Pons (tissue), 1 donor: ENCODE measurements at regions not wholly inside any gene's neighbourhood (a gene's known extent, or its start where the extent isn't known, plus 50 kb on each side); places are given as distances from the start of the nearest gene placed in this dataset.
A peak's percentile ranks its signal among the peaks of the same experiment; 100 is the strongest.

Source experiments
- DNase-seq: peaks from one replicate; pipeline ENCODE4 v3.0.0-alpha.2; 2016; ENCODE audit warnings: low spot score

DNA sequence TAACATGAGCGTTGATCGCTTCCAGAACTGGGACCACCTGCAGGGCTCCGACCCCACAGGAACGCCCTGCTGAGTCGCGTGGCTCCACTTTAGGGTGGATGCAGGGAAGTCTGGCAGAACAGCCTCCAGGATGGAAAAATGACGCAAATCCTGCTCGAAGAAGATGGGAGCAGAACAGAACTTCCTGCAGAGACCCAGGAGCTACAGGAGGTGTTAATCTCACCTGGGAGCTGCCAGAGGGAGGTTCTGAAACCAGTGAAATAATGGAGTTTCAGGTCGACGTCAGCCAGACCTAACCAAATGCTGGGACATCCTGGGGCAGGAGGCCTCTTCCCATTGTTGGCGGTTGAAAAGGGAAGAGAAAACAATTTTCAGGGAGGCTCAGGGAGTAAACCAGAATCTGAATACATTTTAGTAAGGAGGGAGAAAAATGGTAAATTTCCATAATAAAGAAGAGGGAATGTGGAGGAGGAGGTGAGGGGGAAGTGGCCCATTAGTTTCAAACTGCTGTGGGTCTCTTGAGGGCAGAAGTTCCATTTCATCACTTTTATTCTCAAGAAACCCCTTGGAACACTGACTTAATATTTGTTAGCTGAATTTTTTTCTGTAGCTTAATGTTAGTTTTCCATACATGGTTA is 558.4 kb upstream of the CDH4 start:
- DNase-seq, result no peak

GRCh38 chr20:60694763-60695162 is 557.3 kb upstream of the CDH4 start:
- DNase-seq, result no peak

GRCh38 chr20:60695226-60696000 is 556.6 kb upstream of the CDH4 start:
- DNase-seq, result no peak

DNA sequence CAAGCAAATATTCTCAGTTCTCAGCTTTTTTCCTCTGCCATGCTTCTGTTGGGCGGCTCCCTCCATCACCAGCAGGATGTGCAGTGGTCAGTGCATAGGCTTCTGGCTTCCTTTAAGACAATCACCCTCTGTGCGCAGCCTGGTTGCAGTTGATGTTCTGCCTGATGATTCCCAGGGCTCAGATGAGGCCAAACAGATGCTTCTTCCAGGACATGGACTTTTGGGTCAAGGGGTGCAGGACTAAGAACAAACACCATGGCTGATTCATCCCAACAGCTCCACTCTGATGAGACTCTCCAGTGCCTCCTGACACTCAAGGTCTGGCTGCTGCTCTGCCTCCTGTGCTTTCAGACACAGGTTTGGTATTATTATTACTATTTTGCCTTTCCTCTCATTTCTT is 554.8 kb upstream of the CDH4 start:
- DNase-seq, result no peak

- DNase-seq, result no peak
Measured at GRCh38 chr20:60700728-60701127, 551.3 kb upstream of the CDH4 start.

- DNase-seq, result no peak
Measured at GRCh38 chr20:60704147-60704546, 547.9 kb upstream of the CDH4 start.

GRCh38 chr20:60713396-60713795 is 538.7 kb upstream of the CDH4 start:
- no peak for DNase-seq

GRCh38 chr20:60715172-60715571 is 536.9 kb upstream of the CDH4 start:
- DNase-seq, result no peak

DNA sequence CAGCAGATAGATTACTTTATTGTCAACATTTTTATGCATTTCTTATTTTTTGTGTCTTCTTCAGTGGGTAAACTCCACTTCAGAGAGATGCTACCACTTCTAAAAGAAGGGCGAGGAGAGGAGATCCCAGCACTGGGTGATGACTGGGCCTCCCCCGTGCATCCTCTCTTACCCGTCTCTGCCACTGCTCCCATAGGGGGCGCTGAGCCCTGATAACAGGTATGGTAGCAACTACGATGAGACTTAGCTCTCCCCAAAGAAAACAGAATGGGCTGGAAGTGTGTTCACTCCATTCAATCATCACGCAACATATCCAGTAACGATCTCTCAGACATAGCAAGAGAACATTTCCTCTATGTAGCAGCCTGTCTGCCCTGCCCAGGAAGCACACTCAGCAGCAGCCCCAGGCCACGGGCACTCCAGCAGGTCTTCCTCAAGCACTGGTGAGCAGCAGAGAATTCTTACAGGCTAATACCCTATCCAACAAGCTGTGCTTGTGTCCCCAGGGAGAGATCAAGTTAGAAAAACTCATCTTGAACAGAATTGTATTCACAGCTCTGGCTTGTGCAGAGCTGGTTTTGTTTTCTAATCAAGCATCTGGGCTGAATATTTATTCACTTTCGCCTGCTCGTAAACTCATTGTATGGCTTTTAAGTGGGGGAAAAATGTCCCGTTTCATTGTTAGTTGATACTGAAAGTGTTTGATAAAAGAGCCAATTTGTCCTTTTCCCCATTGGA is 533.1 kb upstream of the CDH4 start:
- no peak for DNase-seq

DNA sequence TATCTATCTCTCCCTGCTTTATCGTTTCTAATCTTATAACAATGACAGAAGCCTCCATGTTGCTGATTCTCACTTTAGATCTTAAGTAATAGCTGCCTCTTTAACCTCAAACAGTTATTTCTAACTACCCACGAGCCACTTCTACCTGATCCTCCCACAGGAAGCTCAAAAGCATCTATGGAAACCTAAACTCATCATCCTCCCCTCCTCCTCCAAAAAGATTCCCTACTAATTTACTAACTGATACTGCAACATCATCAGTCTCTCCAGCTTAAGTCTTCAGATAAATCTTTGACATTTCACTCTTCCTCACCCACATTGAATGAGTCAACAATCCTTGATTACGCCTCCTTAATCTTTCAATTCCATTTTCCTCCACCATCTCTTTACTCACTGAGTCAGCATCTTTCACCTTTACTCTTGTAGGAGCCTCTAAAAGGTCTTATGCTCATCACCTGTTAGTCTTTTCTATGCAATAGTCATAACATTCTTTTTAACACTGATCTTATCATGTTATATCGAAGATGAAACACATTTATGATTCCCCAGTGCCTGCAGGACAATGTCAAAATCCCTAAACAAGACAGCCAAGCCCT is 526.7 kb upstream of the CDH4 start:
- no peak for DNase-seq

DNA sequence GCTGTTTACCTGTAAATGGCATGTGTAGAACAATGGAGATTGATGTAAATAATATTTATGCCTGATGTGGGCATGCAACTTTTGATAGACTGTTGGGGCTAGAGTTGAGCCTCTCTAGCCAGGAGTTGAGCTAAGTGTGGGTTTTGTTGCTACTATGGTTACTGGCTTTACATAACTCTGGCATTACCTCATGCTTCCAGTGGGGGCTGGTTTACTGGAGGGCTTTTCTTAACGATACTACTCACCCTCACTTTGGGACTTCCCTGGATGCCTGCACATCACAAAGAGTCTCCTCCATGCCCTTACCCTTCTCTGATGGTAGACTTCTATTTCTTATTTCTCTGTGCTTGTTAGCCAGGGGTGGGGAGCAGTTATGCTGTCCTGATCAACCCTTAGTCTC is 524.6 kb upstream of the CDH4 start:
- DNase-seq, result no peak

GRCh38 chr20:60728705-60729104 is 523.4 kb upstream of the CDH4 start:
- no peak for DNase-seq

GRCh38 chr20:60729135-60729900 is 522.7 kb upstream of the CDH4 start:
- no peak for DNase-seq

- no peak for DNase-seq
Measured at GRCh38 chr20:60732322-60732721, 519.7 kb upstream of the CDH4 start.

DNA sequence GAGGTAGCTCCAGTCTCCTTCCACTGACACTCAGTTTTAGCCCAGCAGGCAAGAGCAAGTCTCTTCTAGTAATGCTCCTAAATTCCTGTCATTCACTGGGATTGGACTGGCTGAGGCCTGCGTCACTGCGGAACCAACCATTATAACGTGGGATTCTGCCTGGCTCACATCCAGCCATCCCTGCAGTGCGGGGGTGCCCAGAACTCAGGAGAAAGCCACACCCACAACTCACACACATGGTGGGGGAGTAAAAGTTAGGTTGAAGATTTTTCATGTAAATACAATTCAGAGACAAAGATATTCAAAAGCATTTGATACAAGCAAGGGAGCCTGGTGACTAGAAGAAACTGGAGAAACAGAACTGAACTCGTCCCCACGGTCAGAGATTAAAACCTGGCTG is 504.0 kb upstream of the CDH4 start:
- DNase-seq, result no peak

GRCh38 chr20:60749804-60750602 is 502.1 kb upstream of the CDH4 start:
- DNase-seq, result no peak

GRCh38 chr20:60750909-60751308 is 501.2 kb upstream of the CDH4 start:
- DNase-seq, result no peak

DNA sequence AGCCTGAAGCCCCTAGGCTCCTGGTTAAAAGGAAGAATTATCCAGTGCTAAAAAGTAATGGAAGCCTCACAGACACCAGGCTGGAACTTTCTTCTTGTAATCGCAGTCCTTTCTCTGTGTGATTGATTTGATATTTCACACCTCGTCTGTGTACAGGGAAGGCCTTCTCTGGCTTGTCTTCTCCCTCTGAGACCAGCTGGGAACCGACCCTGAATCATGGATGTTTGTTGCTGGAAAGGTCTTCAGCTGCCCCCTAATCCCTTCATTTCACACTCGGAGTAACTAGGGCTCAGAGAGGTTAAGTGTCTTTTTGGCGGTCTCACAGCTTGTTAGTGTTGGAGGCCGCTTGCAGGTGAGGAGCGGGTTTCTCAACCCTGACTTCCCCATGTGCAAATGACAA is 500.2 kb upstream of the CDH4 start:
- no peak for DNase-seq

GRCh38 chr20:60752741-60753420 is 499.2 kb upstream of the CDH4 start:
- DNase-seq, result no peak

GRCh38 chr20:60754856-60755255 is 497.2 kb upstream of the CDH4 start:
- peak; percentile 66 for DNase-seq

DNA sequence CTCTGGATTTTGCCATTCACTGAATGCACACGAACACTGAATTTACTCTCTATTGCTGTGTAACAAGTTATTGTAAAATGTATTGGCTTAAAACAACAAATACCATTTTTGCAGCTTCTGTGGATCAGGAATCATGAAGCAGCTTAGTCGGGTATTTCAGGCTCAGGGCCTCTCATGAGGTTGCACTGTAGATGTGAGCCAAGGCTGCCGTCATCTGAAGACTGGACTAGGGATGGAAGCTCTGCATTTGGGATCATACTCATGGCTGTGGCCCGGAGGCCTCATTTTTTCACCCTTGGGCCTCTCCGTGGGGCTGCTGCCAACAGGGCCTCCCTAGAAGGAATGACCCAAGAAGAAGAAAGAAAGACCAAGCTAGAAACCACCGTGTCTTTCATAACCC is 492.4 kb upstream of the CDH4 start:
- DNase-seq, result no peak
